NCI-H2171 (cell line): ENCODE measurements at regions not wholly inside any gene's neighbourhood (a gene's known extent, or its start where the extent isn't known, plus 50 kb on each side); places are given as distances from the start of the nearest gene placed in this dataset.
A peak's percentile ranks its signal among the peaks of the same experiment; 100 is the strongest.
"Not testable (repeated sequence)": the region's sequence is repeated elsewhere in the genome, so short reads cannot be mapped to it uniquely, and the experiment has no call there.

Experiments used
- DNase-seq: peaks from one replicate; lab custom pipeline; 2025; lab: John Stamatoyannopoulos, UW

DNA sequence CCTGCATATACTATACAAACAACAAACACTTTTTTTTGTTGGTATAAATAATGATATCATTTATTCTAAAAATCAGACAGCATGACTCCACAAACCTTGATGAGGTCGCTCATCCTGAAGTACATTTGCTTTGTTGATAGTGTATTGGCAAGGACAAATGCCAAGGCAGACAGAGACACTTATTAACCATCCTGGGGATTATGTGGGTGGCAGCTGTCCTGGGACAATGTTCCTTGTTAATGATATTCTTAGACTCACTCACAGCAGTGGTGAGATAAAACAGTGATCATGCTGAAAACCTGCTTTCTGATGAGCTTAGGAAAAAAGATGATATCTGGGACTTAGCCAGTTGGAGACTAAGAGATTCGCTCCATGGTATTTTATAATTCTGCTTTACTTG is 85.4 kb upstream of the OGFRL1 start:
- no peak for DNase-seq

DNA sequence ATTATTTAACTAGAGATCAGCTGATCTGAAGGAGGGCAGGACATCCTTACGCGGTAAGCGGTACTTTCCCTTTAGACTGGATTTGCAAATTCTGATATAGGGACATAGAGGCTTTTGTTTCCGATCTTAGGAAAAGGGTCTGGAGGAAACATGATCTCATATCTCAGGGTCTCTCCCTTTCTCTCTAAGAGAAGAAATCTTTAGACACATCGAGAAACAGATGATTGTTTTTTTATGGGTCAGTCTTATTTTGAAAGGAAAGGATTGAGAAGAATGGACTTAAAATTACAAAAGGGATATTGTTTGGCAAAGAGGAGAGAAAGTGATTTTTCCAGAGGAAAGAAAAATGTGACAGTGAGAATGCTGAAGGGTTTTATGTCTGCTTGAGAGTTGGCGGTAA is 83.9 kb upstream of the OGFRL1 start:
- no peak for DNase-seq

DNA sequence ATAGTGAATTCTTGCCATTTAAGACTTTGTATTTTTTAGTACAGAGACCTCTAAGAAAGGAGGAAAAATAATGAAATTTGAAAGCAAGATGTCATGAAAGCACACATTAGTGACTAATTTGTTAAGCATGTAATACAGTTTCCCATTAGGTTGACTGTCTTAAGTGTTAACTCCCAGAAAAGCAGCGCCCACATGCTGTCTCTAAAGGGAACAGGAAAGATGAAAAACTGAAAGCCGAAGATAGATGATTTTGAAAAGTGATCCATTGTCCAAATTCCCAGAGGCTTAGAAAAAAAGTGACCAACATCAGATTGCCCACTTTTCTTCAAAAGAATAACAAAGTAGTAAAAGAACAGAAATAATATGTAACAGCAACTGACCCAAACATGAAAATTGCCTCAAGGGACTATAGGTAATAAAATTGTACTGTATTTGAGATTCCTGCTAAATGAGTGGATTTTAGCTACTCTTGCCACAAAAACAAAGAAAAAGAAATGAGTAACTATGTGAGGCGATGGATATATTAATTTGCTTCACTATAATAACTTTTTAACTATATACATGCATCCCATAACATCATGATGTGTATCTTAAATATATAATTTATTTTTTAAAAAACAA is 83.2 kb upstream of the OGFRL1 start:
- no peak for DNase-seq

DNA sequence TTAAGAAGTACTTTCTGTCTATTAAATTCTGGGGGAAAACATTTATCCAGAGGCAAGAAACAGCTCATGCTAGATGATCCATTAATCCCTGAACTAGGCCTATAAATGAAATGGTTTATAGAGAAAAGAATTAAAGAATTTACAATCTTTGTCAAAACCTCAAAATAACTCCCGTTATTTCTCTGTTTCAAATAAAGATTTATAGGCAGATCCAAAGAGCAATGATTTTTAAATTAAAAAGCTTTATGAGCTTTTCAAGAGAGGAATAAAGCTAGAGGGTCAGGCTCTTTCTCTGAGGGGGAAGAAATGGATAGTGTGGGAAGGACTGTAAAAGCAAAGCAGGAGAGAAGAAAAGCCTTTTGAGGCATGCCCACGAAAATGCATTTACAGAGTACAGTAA is 82.5 kb upstream of the OGFRL1 start:
- no peak for DNase-seq

DNA sequence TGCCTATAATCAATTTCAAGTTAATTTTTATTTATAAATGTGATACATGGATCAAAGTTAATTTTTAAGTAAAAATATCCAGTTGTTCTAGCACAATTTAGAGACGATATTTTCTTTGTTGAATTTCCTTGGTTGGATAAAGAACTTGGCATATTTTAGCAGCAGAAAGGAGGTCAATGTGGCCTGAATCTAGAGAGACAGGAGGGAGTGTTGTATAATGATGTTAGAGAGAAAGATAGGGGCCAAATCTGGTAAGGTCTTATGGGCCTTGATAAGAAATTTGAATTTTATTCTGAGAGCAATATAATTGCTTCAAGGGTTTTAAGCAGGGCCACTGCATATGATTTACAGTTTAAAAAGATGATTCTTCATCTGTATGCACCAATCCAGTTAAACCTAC is 79.4 kb upstream of the OGFRL1 start:
- no peak for DNase-seq

DNA sequence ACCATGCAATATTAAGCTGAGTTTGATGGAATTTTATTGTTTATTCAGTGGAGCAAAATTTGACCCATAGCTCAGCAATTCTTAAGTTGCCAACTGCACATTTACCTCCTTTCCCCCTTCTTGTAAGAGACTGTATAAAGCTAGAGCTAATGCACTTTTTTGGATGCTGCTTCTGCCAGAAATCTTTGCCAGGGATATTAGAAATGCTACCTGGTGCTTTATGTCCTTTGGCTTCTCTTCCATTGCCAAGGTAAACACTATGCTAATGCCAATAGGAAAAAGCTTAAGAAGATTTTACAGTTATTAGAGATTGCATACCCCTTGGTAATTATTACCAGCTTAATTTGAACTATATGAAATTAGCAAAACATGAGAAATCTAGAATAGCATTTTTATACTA is 79.0 kb upstream of the OGFRL1 start:
- DNase-seq: no peak

DNA sequence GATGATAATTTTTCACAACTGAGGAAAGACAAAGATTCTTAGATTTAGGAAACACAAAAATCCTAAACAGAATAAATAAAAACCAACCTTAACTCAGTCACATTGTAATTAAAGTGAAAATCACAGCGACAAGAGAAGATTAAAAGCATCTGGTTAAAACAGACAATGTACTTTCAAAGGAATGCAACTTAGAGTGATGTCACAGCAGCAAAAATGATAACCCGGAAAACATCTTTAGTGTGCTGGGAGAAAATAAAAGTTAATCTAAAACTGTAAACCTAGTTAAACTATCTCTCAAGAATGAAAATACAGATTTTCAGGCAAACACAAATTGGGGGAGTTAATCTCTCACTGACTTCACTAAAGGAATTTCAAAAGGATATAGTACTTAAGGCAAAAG is 76.8 kb upstream of the OGFRL1 start:
- DNase-seq: no peak

DNA sequence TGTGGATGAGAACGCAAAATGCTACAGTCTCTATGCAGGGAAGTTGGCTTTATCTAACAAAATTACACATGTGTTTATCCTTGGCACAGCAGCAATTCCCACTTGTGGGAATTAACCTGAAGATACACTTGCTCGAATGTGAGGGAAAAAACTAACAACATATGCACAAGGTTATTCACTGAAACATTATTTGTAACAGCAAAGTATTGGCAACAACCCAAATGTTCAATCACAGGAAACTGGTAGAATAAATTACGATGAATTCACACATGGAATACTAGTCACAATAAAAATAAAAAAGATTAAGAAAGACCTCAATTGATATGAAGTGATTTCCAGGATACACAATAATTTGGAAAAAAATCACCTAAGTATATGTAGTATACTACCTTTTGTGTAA is 68.1 kb upstream of the OGFRL1 start:
- peak; percentile 54 for DNase-seq

DNA sequence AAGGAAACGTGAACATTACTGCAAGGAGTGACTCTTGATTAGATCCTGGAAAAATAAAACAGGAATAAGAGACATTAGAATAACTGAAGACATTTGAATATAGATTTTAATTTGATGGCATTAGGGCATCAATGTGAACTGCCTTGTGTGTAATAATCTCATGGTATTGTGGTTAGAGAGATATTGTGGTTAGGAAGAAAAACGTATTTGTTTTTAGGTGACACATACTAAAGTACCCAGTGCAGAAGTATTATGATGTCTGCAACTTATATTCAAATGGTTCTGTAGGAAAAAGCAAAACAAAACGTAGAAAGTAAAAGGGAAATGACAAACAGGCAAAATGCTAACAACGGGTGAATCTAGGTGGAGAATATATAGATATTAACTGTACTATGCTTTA is 65.9 kb upstream of the OGFRL1 start:
- no peak for DNase-seq

DNA sequence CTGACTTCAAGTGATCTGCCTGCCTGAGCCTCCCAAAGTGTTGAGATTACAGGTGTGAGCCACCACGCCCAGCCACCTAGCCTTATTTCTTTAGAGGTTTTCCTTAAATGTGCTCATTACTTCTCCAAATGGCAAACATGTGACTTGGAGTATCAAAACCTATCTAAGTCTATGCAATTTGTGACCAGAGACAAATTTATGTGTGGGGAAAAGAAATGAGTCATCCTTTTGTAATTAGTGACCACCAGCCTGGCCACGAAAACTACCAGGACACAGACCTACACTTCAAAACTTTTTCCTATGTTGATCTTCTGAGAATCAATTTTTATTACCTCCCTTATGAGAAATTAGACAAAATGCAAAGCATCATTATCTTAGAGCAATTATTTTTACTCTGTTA is 64.6 kb upstream of the OGFRL1 start:
- no peak for DNase-seq

DNA sequence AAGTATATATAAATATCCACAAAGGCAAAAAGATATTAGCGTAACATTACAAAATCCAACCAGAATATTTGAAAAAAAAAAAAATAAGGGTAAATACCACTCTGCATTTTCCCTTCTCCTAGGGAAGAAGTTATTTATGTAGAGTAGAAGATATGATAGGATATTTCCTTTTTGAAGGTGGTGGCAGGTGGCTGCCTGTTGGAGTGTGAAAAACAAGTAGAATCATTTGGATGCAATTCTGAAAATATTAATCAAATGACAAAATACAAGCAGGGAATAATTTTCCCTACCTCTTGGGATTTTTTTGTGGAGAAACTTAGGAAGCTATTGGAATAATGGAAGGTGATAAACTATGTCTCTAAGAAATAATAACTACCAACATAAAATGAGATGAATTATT is 62.5 kb upstream of the OGFRL1 start:
- DNase-seq: no peak

DNA sequence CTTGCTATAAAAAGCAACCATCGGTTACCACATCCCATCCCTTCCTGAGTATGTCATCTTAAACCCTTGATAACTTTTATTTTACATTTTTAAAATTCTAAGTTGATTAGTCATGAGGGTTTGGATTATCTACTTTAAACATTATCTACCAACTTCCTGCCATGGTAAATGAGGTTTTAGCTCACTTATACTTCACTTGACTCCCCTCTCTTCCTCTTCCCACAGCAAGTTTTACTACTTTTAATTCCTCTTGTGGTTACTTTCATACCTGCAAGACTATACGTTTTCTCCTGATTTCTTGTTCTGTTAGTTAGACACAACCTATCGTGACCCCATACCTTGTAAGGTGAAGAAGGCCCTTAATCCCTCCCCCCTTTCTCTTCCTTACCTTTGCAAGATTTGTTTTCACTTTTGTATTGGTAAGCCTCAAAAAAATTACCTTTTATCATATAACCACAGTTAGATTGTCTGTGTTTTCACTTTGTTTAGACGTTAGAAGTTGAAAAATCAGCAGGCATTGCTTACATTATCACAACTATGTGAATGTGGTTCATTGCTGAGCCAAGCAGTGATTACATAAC is 60.1 kb upstream of the OGFRL1 start:
- no peak for DNase-seq

DNA sequence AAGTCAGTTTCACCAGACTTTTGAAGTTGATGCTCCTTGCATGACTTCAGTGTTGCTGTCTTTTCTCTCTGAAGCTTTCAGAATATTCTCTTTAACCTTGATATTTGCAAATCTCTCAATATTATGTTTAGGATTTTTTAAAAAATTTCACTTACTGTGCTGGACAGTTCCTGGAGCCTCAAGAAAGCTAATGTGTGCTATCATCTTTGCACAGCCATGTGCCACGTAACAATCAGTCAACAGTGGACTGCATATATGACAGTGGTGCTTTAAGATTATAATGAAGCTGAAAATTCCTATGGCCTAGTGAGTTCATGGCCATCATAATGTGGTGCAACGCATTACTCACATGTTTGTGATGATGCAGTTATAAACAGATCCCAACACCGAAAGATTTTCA is 59.1 kb upstream of the OGFRL1 start:
- no peak for DNase-seq

DNA sequence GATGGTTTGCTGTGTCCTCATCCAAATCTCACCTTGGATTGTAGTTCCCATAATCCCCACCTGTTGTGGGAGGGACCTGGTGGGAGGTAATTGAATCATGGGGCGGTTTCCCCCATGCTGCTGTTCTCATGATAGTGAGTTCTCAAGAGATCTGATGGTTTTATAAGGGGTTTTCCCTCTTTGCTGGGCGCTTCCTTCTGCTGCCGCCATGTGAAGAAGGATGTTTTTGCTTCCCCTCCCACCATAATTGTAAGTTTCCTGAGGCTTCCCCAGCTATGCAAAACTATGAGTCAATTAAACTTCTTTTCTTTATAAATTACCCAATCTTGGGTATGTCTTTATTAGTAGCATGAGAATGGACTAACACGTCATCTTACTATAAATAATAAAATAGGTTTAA is 55.7 kb upstream of the OGFRL1 start:
- not testable (repeated sequence) for DNase-seq

DNA sequence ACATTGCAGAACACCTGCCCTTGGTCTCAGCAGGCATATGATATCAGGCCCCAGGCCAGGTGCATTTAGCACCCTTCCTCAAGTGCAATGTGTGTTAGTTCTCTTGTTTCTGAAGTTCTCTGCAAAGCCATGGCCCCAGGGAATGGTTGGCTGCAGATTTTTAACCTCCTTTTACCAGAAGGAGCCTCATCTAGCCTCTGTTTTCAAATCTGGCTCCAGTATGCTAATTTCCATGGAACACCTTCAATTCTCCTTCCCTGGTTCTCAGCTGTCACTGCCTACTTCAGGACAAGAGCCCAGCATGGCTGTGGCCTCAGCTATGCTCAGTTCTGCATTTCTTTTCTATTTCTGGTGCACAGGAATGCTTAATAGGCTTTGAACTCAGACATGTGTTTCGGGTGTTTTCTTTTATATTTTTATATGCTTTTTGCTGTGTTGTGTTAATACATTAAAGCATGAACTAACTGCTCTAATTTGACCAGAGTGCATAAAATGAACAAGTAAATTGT is 51.6 kb upstream of the OGFRL1 start:
- DNase-seq: no peak

DNA sequence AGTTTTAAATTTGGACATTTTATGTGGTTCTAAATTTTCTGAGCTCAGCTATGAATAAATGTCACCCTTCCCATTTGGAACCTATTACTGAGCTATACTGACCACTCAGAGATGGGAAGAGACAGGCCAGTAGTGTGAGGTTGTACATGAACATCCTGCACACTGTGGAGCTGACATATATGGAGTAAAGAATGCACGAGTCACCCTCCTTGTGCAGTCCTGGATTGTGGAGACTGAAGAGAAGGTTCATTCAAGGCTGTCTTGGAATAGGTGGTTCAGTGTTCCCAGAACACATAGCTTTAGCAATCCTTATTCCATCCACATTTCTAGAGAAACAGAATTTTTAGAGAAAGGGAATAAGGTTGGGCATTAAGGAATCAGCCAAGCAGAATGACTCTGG is 50.3 kb upstream of the OGFRL1 start:
- no peak for DNase-seq
